Activated CD4-positive, alpha-beta T cell treated with anti-CD3 and anti-CD28 coated beads, Interleukin-2, amount 50 U/mL, for 48 hours (primary cell): ENCODE measurements at regions not wholly inside any gene's neighbourhood (a gene's known extent, or its start where the extent isn't known, plus 50 kb on each side); places are given as distances from the start of the nearest gene placed in this dataset.
A peak's percentile ranks its signal among the peaks of the same experiment; 100 is the strongest.

ENCODE experiments used
- DNase-seq, 2 experiments: peaks; one replicate each; pipeline ENCODE4 v3.0.0-alpha.2; 2020

- DNase-seq: no peak
These were observed 220.4 kb upstream of the PKDCC start for GRCh38 chr2:41827354-41827971.

- no peak for DNase-seq
These were observed 219.7 kb upstream of the PKDCC start for GRCh38 chr2:41828052-41828643.

DNA sequence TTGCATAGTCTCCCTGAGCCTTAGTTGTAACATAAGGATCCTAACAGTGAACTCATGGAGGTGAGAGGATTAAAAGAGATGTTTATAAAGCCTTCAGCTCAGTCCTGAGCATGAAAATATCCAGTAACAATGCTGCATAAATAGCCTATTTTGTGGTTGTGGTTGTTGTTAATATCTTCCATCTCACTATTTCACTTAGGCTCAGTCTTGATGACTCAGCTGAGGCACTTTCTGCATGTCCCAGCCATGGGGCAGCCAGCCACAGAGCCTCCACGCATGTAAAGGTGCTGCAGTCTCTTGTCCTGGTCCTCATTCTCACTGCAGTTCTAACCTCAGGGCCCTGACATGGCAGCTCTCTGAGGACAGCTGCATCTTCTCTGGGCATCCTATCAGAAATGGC, 218.8 kb upstream of the PKDCC start:
- DNase-seq: no peak

DNA sequence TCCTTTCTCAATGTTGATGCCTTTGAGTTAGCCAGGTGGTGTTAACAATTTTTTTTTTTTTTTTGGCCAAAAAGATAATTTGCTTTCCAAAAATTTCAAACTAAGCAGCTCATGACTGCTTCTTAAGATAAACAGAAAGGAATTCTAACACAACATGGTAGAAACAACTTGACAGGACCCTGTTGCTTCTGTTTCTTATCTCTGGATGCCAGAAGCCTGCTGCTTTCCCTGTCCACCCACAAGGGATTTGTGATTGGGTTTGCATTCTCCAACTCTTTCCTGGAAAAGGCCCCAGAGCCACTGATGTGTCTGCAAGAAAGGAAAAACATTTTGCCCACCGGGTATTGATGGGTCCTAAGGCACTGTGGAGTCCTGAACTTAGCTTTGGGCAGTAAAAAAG, 217.2 kb upstream of the PKDCC start:
- no peak for DNase-seq

DNA sequence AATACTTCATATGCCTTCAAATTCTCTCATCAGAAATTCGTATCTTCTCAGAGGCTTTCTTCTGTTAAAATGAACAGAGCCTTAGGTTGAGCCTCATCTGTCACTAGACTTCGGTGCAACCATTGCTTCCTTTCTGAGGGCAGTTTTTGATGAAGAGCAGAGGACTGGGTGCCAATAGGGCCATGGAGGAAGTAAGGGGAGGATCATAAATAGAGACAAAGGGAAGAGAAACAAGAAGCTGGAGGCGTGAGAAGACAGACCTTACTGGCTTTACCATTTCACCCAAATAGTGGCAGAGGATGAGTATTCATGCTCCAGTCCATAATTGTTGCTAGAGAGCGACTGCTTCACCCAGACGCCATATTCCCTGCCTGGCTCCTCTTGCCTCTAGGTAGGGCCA, 215.6 kb upstream of the PKDCC start:
- DNase-seq: no peak

GRCh38 chr2:41835401-41835800, 212.4 kb upstream of the PKDCC start:
- DNase-seq: no peak

- peak in 1 of 2 experiments; percentile 23 for DNase-seq
These were observed 210.9 kb upstream of the PKDCC start for GRCh38 chr2:41836948-41837347.

DNA sequence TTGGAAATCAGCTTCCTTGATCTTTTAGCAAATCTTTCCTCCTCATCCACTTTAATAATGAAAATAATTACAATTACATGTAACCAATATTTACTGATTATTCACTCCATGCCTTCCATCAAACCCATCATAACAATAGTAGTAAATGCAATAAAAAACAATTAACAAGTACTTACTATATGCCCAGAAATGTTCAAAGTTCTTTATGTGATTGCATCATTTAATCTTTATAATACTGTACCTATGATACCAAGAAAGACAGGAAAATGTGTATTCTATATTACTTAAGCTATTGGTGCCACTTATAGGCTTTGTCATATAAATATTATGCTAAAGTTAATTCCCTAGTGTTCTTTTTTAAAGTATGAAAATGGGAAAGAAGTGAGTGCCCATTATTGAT, 210.2 kb upstream of the PKDCC start:
- no peak for DNase-seq

DNA sequence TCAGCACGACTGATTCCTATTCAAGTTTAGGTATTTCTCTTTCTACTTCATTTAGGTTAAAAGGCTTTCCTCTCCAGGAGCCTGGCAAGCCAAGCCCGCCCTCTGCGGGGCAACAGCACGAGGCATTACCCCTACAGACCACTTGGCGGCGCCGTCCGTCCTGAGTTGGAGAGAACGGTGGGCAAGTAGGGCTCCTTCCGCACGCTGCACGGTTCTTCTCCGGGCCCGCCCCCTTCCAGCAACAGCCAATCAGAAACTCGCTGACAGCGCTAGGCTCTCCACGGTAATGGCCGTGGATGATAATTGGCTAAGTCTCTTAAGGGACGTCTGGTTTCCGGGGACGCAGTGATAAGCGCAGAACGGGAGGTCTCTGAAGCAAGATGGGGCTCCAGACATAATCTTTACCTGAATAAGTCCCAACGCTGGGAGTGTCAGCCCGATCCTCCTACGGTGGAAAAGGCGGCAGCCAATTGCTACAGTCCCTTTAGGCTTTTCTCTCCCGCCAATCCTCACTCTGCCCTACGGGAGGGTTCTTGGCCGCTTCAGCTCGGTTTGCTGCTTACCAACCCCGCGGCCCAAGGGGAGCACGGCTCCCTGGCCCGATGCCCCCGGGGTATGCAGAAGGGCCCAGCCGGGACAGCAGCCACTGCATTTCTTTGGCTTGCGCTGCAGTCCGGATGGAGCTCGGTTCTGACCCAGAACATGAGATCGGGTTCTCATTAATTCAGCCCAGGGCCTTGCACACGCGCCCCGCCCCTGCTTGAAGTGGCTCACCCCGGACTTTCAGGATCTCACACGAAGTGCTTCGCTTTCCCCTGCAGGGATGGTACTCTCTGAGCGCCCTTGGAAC, 206.9 kb upstream of the PKDCC start:
- peak; percentile 97 to 99 for DNase-seq

- no peak for DNase-seq
These were observed 200.9 kb upstream of the PKDCC start for GRCh38 chr2:41846962-41847361.

DNA sequence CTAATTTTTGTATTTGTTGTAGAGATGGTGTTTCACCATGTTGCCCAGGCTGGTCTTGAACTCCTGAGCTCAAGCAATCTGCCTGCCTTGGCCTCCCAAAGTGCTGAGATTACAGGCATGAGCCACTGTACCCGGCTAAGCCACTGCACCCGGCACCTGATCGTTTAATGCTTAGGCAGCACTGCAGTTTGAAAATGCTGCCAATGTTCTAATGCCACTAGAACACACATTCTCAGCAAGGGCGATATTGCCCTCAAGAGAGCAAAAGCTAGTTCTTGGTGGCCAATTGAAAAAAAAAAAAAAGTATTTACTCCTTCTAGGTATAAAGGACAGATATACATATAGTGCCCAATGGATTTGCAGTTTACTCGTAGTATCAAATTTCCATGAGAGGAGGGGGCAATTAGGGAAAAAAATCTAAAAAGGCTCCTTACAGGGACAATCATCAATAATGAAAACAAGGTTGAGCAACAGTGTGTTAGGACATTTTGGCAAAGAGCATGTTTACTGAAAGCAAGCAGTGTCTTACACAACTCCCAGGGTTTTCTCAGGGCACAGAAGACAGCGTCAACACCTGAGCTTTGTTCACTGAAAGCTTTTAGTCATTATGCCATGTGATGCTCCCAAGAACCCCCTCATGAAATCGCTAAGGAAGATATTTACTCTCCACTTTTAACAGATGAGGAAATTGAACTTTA, 199.9 kb upstream of the PKDCC start:
- DNase-seq: no peak

GRCh38 chr2:41851554-41851953, 196.3 kb upstream of the PKDCC start:
- no peak for DNase-seq

GRCh38 chr2:41853427-41854191, 194.2 kb upstream of the PKDCC start:
- DNase-seq: peak in 1 of 2 experiments; percentile 21

GRCh38 chr2:41854227-41854626, 193.6 kb upstream of the PKDCC start:
- peak; percentile 10 to 15 for DNase-seq

- DNase-seq: no peak
These were observed 190.9 kb upstream of the PKDCC start for GRCh38 chr2:41856946-41857345.

- DNase-seq: no peak
These were observed 188.0 kb upstream of the PKDCC start for GRCh38 chr2:41859615-41860514.

- DNase-seq: no peak
These were observed 184.8 kb upstream of the PKDCC start for GRCh38 chr2:41863062-41863461.

- no peak for DNase-seq
These were observed 182.6 kb upstream of the PKDCC start for GRCh38 chr2:41865263-41865662.

DNA sequence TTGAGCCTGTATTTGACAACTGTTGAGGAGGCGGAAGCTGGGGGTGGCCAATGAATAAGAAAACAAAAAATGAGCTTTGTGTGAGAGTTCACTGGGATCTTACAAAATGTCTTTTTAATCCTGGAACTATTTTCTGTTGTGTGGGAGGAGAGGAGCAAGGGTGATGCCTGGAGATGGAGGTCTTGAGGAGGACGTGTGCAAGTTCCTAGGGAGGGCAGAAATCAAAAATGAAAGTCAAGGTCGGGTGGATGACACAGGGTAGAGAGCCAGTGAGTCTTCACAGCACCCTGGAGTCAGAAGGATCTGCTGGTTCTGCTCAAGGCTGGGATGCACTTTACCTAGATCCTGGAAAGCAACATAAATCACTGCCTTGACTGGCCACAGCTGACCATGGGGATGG, 180.3 kb upstream of the PKDCC start:
- no peak for DNase-seq

- DNase-seq: peak; percentile 77 to 79
These were observed 178.1 kb upstream of the PKDCC start for GRCh38 chr2:41869542-41870264.

DNA sequence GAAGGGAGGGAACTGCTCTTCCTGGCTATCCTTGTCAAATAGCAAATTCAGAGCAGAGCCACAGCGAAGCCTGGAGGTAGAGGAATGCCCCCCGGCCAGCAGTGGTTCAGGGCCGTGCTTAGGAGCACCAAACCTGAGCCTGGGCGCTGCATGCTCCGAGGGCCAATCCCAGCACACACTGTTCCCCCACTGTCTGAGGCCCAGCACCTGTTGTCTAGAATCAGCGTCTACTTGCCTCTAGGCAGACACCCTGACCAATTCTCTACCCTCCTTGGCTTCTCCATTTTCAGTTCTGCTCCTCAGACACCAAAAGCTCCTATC, 177.6 kb upstream of the PKDCC start:
- no peak for DNase-seq
